HG02852 (cell line): ENCODE measurements at regions not wholly inside any gene's neighbourhood (a gene's known extent, or its start where the extent isn't known, plus 50 kb on each side); places are given as distances from the start of the nearest gene placed in this dataset.

Source experiments
- ATAC-seq: cut with Tn5 transposase; IDR thresholded peaks from one replicate; pipeline ENCODE4 v1.9.1; 2021; ENCODE audit warnings: mild to moderate bottlenecking, moderate library complexity; ENCODE audit not compliant: unreplicated experiment

DNA sequence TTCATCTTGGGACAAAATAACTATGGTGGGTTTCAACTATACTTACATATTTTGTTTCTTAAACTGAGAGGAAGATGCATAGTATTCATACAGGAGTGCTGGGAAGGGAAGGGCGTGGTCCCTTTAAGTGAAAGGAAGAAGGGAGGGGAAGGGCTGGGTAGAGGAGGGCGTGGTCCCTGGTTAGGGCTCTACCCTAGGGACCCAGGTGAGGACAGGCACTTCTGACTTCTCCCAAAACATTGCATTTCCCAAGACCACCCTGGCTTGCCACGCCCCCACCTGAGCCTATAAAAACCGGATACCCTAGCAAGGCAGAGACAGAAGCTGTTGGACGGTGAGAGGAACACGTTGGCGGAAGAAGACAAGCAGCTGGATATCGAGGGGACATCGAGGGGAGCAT, 157.6 kb upstream of the PLXNA4 start:
- ATAC-seq, result no peak

- ATAC-seq, result no peak
Observed at GRCh38 chr7:132732321-132732865, 156.1 kb upstream of the PLXNA4 start.

DNA sequence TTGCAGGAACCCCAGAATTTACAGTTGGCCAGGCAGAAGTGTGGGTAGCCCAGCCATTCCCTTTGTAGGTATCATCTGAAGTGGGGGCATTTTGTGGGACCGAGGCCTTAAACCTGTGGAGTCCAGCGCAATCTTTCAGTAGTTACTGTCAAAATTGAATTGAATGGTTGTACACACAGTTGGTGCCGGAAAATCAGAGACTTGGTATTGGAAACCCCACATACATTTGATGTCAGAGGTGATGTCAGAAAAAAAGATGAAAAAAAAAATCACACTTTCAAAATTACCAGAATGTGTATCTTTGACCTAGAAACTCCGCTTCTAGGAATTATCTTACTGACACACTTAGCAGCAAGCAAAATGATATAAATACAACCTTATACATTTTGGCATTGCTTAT, 153.8 kb upstream of the PLXNA4 start:
- no peak for ATAC-seq

- no peak for ATAC-seq
Observed at GRCh38 chr7:132723506-132724081, 147.3 kb upstream of the PLXNA4 start.

DNA sequence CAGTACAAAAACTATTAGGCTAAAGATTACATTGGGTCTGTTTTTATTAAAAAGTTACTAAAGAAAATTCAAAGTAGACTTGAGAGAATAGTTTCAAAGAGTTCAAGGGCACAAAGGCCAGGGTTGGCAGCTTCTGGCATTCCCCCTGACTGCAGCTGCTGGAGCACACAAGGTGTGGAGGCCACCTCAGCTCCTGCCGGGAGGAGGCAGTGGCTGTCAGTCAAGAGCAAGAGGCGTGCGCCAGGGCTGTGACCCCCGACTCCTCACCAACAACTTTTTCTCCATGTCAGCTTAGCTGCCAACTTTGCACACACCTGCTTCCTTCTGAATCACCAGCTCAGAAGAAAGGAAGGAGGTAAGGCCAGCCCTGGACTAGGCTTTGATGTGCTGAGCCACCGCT, 144.6 kb upstream of the PLXNA4 start:
- ATAC-seq, result no peak

GRCh38 chr7:132713893-132714292, 137.6 kb upstream of the PLXNA4 start:
- no peak for ATAC-seq

DNA sequence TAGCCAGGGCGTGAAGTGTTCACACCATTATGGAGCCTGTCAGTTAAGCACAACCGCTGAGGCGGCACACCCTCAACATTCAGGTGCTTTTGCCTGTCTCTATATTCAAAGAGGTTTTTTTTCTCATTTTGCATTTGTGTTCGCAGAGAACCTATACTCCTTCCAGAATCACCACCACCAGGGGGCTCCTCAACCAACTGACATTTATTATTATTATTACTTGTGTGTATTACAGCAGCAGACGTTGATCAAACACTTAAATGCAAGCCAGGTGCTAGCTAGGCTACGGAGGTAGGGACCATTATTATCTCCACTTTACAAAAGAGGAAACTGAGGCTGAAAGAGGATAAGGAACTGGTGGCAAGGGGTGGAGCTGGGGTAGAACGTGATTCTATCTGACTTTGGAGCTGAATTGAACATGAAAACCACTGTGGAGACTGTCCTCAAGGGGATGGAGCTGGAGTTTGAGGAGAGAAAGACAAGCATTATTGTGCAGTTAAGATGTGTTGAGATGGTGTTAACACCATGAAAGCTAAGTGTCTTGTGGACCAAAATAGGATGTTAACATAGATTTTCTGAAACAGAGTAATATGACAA, 133.8 kb upstream of the PLXNA4 start:
- ATAC-seq, result no peak

DNA sequence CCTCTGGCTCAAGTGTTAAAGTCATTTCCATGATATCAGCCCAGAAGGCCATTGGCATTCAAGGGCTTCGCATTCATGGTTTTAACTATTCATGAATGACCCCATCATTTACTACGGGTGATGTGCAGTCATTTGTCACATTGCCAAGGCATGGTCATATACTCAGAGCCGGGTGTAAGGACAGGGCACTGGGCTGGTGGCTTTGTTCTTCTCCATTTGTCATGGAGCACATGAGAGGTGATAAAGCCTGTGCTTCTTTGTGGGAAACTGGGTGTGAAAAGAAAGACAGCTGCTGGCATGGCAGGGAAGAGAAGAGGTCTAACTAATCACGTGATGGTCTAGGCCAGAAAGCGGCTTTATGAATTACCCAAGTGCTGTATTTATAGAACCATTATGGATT, 132.2 kb upstream of the PLXNA4 start:
- no peak for ATAC-seq

DNA sequence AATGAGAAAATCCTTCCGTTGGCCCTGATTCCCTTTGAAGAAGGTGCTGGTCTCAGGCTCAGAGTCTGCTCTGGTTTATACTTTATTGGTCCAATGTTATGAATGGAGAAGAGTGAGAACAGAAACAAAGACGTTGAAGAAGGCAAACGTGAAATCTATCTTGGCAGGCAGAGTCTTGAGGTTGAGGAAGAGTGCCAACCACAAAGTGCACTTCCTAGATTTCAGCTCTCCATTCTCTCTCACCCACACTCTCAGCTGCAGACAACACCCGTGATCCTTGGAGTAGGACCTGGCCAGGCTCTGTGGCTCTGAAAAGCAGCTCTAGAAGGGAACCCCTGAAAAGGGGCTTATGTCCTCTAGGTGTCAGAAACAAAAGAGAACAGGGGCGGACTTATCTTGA, 128.9 kb upstream of the PLXNA4 start:
- no peak for ATAC-seq

DNA sequence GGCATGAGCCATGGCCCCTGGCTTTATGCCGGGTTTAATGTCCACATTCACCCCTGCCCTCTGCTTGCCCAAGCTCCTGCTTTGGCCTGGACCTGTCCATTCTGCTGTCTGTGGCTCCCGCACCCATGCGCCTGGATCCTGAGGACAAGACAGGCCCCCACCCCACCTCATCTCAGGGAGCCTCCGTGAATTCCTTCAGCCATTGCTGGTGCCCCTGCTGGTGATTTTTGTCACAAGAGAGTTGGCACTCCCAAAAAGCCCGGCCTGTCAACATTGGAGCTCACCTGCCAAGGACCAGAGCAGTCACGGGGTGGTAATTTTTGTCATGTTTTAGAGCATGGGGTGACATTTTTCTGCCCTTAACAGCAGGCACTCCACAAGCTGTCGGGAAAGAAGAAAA, 127.5 kb upstream of the PLXNA4 start:
- ATAC-seq, result no peak

- no peak for ATAC-seq
Observed at GRCh38 chr7:132697003-132697402, 120.7 kb upstream of the PLXNA4 start.

GRCh38 chr7:132696332-132696731, 120.1 kb upstream of the PLXNA4 start:
- ATAC-seq, result no peak

GRCh38 chr7:132691201-132691600, 114.9 kb upstream of the PLXNA4 start:
- no peak for ATAC-seq

DNA sequence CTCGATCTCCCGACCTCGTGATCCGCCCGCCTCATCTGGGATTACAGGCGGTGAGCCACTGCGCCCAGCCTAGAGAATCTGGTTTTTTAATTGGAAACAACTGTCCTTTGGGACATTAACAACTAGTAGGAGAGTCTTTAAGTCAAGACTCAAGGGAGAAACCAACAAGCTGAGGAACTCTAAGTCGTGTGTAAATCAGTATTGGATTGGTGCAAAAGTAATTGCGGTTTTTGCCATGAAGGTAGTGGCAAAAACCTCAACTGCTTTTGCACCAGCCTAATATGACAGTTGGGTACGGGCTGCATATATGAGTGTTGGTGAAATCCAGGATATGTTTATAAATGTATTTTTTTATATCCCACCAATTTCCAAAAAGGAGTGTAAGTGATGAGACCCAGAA, 113.9 kb upstream of the PLXNA4 start:
- no peak for ATAC-seq

DNA sequence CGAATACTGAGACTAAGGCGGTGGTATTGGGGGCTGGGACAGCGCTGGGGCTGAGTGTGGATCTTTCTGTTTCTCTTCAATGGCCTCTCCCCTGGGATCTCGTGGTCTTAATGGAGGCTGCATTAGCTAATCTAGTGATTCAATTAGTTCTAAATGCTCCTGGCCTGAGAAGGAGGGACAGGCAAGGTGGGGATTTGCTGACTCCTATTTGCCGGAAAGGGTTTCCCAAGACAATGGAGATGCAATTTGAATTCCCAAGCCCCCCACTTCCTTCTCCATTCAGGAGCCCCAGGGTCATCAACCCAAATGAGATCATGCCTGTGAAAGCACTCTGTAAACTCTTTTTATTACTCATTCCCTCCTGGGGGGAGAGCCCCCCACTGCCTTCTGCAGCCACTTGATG, 111.7 kb upstream of the PLXNA4 start:
- no peak for ATAC-seq

DNA sequence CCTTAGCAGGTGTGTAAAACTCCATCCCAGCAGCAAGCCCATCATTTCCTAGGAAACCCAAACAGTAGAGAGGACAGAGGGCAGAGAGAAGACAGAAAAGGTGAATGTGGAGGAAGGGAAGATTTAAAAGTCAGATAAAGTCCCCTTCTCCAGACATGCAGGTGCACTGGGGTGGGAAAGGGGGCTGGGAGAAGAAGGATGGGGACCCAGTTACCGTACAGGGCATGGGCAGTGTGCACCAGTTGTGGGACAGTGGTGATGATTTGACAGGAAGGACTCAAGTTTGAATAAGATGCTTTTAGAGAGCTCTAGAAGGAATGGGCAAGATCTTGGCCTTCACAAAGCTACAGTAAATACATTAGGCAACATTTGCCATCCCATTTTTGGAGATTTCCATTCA, 110.7 kb upstream of the PLXNA4 start:
- ATAC-seq, result no peak

DNA sequence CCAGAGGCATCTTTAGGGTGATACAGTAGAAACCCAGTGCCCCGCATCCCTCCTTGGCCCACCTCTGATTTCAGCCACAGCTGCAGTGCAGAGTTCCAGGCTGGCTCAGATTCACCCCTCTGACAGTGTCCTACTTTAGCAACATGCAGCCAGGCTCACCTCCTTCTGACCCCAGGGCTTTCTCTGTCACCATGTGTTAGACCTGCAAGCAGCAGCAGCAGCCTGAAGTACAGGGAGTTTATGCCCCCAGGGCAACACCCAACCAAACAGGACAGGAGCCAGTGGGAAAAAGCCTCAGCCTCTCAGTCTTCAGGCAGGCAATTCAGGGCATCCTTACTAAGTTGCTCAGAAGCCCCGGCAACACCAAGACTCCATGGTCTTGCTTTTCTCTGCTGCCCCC, 109.0 kb upstream of the PLXNA4 start:
- ATAC-seq, result no peak

DNA sequence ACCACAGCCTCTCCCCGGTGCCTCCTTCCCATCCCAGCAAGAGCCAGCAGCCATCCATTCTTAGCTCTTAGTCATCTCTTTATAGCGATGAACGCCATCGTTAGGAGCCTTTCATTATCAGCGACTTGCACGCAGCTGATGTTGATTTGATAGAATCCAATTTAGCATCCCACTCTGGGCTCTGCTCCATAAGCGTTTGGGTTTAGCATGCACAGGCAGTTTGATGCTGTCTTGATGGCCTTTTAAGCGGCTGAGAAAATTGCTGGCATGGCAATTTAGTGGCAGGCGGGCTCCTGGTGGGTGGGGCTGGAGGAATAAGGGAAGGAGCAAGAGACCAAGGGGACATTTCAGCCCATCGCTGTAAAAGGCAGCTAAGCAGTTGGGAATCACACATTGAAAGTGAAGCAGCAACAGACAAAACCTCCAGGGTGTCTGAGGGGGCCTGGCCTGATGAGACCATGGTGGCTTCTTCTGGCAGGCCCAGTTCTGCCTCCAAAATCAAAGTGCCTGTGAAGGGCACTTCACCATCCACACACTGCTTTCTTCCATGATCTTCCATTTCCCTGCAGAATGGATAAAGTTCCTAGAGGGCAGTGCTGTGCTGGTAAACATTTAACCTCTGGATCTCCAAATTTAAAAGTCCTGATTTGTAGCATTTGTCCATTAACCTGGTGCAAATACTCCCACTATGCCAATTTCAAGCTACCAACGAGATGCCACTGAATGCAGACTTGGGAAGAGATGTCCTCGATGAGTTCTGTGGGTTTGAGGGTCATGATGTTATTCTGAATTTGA, 107.8 kb upstream of the PLXNA4 start:
- no peak for ATAC-seq

- ATAC-seq, result no peak
Observed at GRCh38 chr7:132681951-132682350, 105.7 kb upstream of the PLXNA4 start.

DNA sequence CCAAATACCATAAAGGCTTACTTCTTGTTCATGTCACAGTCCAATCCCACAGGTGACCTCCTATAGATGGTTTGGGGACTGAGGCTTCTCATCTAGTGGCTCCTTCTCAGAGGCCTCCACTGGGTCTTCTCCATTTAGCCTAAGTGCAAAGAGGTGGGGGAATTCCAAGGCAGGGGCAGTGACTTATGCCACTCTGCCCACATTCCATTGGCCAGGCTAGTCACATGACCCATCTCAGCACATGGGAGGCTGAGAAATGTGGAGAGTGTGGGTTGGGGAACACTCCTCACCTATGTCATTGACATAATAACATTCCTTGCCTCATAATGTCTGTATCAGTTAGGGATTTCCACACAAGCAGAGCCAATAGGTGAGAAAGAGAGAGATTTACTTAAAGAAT, 104.3 kb upstream of the PLXNA4 start:
- no peak for ATAC-seq

GRCh38 chr7:132678656-132679055, 102.4 kb upstream of the PLXNA4 start:
- no peak for ATAC-seq

GRCh38 chr7:132677918-132678317, 101.6 kb upstream of the PLXNA4 start:
- no peak for ATAC-seq
